HFF-Myc (cell line): ENCODE measurements at regions not wholly inside any gene's neighbourhood (a gene's known extent, or its start where the extent isn't known, plus 50 kb on each side); places are given as distances from the start of the nearest gene placed in this dataset.

ENCODE experiments used
- DNase-seq: peaks from one replicate; pipeline ENCODE4 v3.0.0-alpha.2; 2011; ENCODE audit warnings: low read depth; ENCODE audit errors: extremely low read depth
- H3K4me3 ChIP-seq: replicated peaks from 2 replicates; pipeline ENCODE4 v1.5.1; 2011; ENCODE audit warnings: low read depth, mild to moderate bottlenecking, control low read depth, low read length
- CTCF ChIP-seq: IDR thresholded peaks from 2 replicates; pipeline ENCODE4 v1.5.1; 2012; ENCODE audit warnings: mild to moderate bottlenecking, low read depth, low read length, control low read depth; ENCODE audit errors: missing control alignments

GRCh38 chr13:78709028-78709427 lies 50.1 kb upstream of the OBI1 start:
- H3K4me3 ChIP-seq, result no peak overlapping the region
- no peak for TF ChIP-seq CTCF
- DNase-seq, result no peak
